ENCODE measurements at regions not wholly inside any gene's neighbourhood (a gene's known extent, or its start where the extent isn't known, plus 50 kb on each side); places are given as distances from the start of the nearest gene placed in this dataset.

DNA sequence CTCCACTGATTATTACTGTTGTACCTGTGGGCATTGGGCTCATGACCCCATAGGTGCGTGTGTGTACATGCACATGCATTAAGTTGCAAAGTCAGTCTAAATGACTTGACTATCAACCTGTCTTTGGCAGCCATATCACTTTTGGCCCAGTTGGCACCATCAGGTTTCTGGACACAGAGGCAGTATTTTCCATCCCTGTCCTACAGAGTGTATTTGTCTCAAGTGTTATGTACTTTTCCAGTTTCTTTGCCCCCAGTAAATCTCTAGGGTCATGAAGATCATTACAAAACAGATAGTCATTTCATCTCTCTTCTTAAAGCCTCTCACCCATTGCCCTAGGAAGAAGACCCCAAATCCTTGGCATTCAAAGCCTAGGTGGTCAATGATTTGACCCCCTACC lies 121.4 kb downstream of the C9orf152 start:
- TF ChIP-seq, protein P1, sequence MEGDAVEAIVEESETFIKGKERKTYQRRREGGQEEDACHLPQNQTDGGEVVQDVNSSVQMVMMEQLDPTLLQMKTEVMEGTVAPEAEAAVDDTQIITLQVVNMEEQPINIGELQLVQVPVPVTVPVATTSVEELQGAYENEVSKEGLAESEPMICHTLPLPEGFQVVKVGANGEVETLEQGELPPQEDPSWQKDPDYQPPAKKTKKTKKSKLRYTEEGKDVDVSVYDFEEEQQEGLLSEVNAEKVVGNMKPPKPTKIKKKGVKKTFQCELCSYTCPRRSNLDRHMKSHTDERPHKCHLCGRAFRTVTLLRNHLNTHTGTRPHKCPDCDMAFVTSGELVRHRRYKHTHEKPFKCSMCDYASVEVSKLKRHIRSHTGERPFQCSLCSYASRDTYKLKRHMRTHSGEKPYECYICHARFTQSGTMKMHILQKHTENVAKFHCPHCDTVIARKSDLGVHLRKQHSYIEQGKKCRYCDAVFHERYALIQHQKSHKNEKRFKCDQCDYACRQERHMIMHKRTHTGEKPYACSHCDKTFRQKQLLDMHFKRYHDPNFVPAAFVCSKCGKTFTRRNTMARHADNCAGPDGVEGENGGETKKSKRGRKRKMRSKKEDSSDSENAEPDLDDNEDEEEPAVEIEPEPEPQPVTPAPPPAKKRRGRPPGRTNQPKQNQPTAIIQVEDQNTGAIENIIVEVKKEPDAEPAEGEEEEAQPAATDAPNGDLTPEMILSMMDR (IDR thresholded peaks at IDR 0.05): no peak
- TF ChIP-seq EZH2 (IDR thresholded peaks at IDR 0.05; ENCODE audit: borderline replicate concordance, insufficient read depth, low read depth, low read length, poor library complexity, severe bottlenecking): no peak

Measured in B cell (primary cell).